ENCODE measurements at regions not wholly inside any gene's neighbourhood (a gene's known extent, or its start where the extent isn't known, plus 50 kb on each side); places are given as distances from the start of the nearest gene placed in this dataset.

DNA sequence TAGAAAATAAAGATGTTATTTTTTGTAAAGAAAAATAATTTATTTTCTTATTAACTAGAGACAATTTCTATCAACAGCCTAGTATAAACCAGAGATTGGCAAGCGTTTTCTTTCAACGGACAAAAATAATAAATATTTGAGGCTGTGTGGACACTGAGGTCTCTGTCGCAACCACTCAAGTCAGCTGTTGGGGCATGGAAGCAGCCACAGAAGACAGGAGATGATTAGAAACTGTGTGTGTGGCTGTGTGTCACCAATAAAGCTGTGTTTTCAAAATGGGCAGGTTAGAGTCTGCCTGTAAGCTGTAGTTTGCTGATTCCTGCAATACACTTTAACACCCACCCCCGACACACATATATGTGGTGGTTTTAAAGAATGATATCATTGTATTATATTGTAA, 200.6 kb upstream of the HMCN1 start:
- 54% methylated on average over 4 of the region's 4 CpGs for WGBS (ENCODE audit: low lambda C conversion rate)
- Histone ChIP-seq H3K36me3 (replicated peaks in 1 of 2; ENCODE audit: control insufficient read depth in 1 of 2, insufficient read depth in 2 of 2, low read length in 2 of 2) (no peaks in the 10 kb centered on the region), H2AFZ (ENCODE audit: low read length) (no peak overlapping the region), H3K4me2 (ENCODE audit: low read depth, low read length) (no peak overlapping the region), H3K4me3 (replicated peaks in 1 of 3; ENCODE audit: insufficient read depth in 1 of 3, low read depth in 2 of 3, low read length in 3 of 3) (no peak overlapping the region), H3K79me2 (ENCODE audit: insufficient read depth, low read length) (no peaks in the 10 kb centered on the region), H4K20me1 (ENCODE audit: insufficient read depth, low read length) (no peaks in the 10 kb centered on the region), H3K9ac (ENCODE audit: insufficient read depth, low read depth, low read length) (no peak overlapping the region), H3K4me1 (ENCODE audit: insufficient read depth, low read length) (no peaks in the 10 kb centered on the region), H3K27me3 (ENCODE audit: control insufficient read depth in 1 of 2, insufficient read depth in 2 of 2, low read length in 2 of 2) (no peaks in the 10 kb centered on the region), H3K9me3 (ENCODE audit: low read length) (no peaks in the 10 kb centered on the region), H3K27ac (ENCODE audit: extremely low read length, insufficient read depth, low read length) (no peak overlapping the region)
- ATAC-seq: no peak
- TF ChIP-seq, protein P1, sequence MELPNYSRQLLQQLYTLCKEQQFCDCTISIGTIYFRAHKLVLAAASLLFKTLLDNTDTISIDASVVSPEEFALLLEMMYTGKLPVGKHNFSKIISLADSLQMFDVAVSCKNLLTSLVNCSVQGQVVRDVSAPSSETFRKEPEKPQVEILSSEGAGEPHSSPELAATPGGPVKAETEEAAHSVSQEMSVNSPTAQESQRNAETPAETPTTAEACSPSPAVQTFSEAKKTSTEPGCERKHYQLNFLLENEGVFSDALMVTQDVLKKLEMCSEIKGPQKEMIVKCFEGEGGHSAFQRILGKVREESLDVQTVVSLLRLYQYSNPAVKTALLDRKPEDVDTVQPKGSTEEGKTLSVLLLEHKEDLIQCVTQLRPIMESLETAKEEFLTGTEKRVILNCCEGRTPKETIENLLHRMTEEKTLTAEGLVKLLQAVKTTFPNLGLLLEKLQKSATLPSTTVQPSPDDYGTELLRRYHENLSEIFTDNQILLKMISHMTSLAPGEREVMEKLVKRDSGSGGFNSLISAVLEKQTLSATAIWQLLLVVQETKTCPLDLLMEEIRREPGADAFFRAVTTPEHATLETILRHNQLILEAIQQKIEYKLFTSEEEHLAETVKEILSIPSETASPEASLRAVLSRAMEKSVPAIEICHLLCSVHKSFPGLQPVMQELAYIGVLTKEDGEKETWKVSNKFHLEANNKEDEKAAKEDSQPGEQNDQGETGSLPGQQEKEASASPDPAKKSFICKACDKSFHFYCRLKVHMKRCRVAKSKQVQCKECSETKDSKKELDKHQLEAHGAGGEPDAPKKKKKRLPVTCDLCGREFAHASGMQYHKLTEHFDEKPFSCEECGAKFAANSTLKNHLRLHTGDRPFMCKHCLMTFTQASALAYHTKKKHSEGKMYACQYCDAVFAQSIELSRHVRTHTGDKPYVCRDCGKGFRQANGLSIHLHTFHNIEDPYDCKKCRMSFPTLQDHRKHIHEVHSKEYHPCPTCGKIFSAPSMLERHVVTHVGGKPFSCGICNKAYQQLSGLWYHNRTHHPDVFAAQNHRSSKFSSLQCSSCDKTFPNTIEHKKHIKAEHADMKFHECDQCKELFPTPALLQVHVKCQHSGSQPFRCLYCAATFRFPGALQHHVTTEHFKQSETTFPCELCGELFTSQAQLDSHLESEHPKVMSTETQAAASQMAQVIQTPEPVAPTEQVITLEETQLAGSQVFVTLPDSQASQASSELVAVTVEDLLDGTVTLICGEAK (IDR thresholded peaks at IDR 0.05): no peak
- TF ChIP-seq, protein P1 (CRISPR knock-in tag; IDR thresholded peaks at IDR 0.05): peak; percentile 78
- TF ChIP-seq CEBPG (CRISPR knock-in tag; IDR thresholded peaks at IDR 0.05): no peak
- POLR2A ChIA-PET: no interaction called here
- in situ Hi-C loops (cut with HindIII; ENCODE audit: extremely low pct_ligation_motif_present, low pct_unique_long_range_greater_than_20kb) (no loop called here), intact Hi-C loops (cut with micrococcal nuclease; ENCODE audit: unreplicated experiment) (no loop called here)
- no peak for FAIRE-seq
- no TSS peak for BruUV-seq (replicated peaks)
- no peak for DNase-seq (ENCODE audit: low spot score)
- CTCF ChIA-PET (ENCODE audit: low intra/inter-chr PET ratio, low total read pairs): no interaction called here
